DMS53 (cell line): ENCODE measurements at regions not wholly inside any gene's neighbourhood (a gene's known extent, or its start where the extent isn't known, plus 50 kb on each side); places are given as distances from the start of the nearest gene placed in this dataset.

Source experiments
- DNase-seq: peaks from one replicate; lab custom pipeline; 2025; lab: John Stamatoyannopoulos, UW

DNA sequence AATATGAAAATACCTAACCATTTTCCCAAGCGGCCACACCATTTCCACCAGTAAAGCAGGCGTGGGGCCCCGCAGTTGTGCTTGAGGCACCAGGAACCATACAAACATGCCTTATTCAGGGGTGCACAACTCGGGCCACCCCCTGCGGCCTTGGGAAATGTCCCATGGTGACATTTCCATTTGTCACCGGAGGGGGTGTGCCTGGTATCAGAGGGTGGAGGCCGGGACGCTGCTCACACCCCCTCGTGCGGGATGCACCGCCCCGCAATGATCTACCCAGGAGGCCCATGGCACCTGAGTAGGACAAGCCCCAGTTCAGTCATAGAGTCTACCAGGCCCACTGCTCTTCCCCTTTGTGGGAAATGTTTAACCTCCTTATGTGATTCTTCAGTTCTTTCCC lies 218.8 kb downstream of the TEX29 start:
- DNase-seq, result no peak

DNA sequence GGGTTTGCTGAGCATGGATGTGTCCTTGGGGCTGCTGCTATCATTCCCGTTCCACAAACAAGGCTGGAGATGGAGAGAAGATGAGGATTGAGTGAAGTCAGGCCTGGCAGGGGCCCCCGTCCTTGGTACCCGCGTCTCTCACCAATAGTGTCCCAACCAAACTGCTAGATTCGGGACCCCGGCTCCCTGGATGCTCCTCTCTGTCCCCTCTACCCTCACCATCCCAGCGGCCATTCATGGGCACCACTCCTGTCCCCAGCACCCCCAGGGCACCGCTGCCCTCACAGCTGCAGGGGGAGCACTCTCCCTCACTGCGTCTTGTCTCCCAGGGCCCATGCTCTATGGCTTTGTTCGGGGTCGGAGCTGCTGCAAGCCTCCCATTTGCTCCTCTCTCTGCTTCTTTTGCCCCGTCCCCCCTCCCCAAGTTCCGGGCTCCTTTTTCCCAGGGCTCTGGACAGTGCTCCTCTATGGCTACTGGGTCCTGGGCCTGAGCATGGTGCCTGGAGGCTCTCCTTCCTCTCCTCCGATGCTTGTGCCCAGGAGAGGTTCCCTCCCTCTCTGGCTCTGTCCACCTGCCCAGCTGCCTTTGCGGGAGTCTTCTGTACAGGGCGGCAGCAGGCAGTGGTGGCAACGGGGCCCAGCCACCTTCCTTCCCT lies 219.5 kb downstream of the TEX29 start:
- no peak for DNase-seq

DNA sequence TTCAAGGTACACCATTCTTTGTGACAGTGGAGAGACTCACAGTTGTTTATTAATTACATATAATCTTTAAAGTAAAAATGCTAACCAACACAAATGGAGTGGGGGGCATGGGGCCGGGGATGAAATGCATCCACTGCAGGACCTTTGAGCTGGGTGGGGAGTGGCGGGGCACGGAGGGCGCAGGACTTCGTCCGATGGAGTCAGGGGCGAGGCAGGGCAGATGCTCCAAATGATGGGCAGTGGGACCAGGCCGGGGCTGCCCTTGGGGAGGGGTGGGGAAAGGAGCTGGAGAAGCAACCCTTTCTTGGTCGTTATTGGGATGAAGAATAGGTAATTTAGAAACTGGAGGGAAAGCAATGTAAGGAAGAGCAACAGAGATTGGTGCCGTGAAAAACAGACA lies 220.0 kb downstream of the TEX29 start:
- no peak for DNase-seq

GRCh38 chr13:111541345-111541744 lies 220.9 kb downstream of the TEX29 start:
- DNase-seq, result no peak

GRCh38 chr13:111541752-111542529 lies 221.5 kb downstream of the TEX29 start:
- DNase-seq, result no peak

- no peak for DNase-seq
Observed at GRCh38 chr13:111542530-111543341, 222.3 kb downstream of the TEX29 start.

DNA sequence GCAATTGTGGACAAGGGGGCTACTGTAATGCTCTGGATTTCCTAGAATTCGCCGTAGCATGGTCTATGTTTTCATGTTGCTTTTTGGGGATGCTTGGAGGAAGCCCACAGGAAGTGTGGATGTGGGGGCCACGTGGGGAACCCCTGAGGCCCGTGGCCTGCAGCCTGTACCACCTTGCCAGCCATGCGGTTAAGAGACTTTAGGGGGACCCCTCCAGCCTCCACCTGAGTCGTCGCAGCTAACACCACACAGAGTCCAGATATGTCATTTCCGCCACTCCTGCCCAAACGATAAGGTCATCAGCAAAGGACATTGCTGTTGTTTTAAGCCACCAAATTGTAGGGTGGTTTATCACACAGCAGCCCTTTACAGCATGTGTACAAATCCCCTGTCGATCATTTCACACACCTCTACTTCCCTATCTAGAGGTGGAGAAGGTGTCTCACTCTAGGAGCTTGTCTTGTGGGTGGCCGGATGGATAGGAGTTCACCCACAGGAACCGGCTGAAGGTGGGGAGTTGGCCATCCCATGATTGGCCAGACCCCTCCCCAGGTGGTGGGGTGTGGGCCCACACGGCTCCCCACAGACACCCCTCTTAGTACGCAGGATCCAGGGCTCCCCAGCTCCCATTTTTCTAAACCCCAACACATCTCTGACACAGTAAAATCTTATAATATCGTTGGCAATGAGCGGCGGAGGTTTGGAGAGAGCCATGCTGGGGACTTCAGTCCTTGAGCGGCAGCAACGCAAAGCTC lies 226.7 kb downstream of the TEX29 start:
- DNase-seq, result no peak

- no peak for DNase-seq
Observed at GRCh38 chr13:111547726-111548273, 227.4 kb downstream of the TEX29 start.

DNA sequence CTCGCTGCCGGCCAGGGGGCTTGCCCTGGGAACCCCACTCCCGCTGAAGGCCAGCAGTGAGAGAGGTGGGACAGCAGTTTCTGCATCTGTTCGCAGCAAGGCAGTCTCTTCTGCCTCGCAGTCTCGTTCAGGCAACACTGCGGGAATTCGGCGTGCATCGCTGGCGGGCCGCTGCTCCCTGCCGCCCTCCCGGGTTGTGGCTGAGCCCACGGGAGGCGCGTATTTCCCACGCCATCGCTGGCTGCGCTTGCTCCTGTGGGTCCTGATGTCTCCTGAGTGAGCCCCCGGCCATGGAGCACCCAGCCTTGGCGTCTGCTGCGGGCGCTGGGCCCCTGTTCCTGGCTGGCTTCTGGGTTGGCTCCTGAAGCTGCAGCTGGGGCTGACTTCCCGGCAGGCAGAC lies 227.9 kb downstream of the TEX29 start:
- no peak for DNase-seq

DNA sequence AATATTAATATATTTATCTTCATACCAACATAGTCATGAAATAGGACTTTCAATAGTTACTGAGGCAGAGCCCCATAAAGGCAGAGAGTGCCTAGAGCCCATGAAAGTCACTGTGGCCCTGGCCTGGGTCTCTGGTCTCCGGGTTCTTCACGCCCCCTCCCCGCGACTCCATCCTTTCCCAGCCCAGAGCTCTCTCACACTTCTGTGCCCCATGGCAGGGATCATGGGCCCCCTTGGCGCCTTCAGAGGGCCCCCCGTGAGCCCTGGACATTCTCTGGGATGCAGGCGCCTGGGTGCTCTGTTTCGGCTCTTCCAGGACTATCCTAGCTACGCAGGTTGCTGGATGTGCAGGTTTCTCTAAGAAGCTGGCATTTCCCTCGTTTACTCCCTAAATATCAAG lies 228.4 kb downstream of the TEX29 start:
- no peak for DNase-seq

GRCh38 chr13:111549464-111549863 lies 229.0 kb downstream of the TEX29 start:
- DNase-seq, result no peak

GRCh38 chr13:111550062-111550461 lies 229.6 kb downstream of the TEX29 start:
- no peak for DNase-seq

DNA sequence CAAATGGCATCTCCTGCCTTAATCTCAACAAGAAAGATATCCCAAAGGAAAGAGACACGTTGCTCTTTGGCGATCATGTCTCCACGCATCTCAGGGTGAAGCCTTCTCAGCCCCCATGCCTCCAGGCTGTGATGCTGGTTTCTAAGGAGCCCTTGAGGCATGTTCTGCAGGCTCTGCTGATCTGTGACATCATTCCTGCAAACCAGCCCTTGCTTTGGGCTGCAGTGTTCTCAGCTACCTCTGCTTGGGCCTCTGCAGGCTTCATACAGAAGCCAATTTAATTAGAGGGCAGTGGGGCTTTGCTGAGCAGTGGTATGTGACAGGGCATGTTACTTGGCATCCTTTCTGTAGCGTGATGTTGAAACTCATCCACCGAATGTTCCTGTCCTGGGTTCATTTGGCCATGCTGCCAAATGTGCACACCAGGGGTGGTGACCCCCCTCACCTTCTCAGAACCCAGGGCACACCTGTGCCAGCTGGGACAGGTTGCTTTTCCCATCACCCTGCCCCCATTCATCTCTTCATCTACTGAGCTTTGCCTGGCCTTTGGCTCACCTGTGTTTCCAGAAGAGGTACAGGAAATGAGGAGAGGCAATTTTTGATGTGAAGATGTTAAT lies 230.9 kb downstream of the TEX29 start:
- no peak for DNase-seq

DNA sequence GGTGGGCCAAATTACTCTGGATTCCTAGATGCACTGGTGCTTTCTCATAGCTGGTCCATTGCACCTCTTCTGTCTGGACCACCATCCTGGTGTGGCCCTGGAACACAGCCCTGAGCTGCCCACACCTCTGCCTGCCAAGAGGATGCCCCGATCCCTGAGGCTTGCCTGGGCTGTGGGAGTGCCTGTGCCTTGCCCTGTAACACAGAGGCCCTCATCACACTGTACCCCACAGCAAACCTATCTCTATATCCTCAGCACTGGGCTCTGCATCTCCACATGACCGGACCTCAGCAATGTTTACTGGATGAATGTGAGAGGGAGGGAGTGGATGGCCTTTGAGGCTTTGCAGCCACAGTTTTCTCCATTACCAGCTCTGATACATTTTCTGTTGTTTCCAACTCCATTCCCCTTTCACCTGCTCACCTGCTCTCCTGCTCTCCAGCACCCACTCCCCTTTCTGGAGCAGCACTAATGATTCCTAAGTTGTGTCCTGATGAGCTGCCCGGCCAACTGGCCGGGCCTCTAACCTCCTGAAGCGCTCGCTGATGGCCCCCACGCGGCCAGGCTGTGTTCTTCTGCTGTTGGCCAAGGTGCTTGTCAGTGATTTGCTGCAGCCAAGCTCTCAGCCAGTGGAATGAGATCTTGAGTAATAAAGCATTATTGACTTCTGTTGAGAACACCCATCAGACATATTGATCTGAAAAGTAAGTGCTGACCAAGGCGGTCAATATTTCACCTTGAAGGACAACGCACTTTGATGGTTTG lies 232.6 kb downstream of the TEX29 start:
- DNase-seq, result no peak

GRCh38 chr13:111554539-111555267 lies 234.3 kb downstream of the TEX29 start:
- no peak for DNase-seq

DNA sequence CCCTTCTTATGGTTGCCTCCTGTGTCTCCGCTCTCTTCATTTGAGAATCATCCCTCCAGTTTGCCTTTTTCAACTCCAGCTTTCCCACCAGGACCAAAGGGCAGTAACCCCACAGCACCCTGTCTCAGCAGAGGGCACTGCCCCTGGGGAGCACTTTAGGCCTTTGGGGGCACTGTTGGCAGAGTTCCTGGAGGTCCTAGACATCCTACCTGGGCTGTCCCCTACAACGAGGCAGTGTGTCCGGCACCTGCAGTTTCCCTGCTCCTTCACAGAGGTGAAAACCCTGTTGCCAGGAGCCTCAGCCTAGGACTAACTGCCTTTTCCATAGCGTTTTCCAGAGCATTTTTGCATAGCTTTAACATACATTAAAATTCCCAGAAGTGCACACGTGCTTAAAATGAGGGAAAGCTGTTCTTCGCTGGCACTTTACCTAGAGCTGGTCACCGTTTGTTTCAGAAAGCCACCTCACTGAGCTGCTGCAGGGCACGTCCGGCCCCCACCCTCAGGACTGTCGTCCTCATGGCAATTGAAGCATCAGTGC lies 234.9 kb downstream of the TEX29 start:
- no peak for DNase-seq

GRCh38 chr13:111555903-111556302 lies 235.5 kb downstream of the TEX29 start:
- no peak for DNase-seq

- DNase-seq, result no peak
Observed at GRCh38 chr13:111556496-111556895, 236.1 kb downstream of the TEX29 start.

- DNase-seq, result no peak
Observed at GRCh38 chr13:111557921-111558699, 237.7 kb downstream of the TEX29 start.
